22Rv1 (cell line): ENCODE measurements at regions not wholly inside any gene's neighbourhood (a gene's known extent, or its start where the extent isn't known, plus 50 kb on each side); places are given as distances from the start of the nearest gene placed in this dataset.
"Not testable (repeated sequence)": the region's sequence is repeated elsewhere in the genome, so short reads cannot be mapped to it uniquely, and the experiment has no call there.

Experiments
- H3K27ac ChIP-seq: fragments of 450-650 bp; 2 replicates; pipeline ENCODE4 v1.5.1; 2017
- CTCF ChIP-seq: fragments of 450-650 bp; IDR thresholded peaks from 2 replicates; pipeline ENCODE4 v1.5.1; 2017; ENCODE audit warnings: mild to moderate bottlenecking
- ZFX ChIP-seq: fragments of 450-650 bp; IDR thresholded peaks from 2 replicates; pipeline ENCODE4 v1.6.1; 2017; ENCODE audit warnings: antibody characterized with exemption, borderline replicate concordance

- TF ChIP-seq ZFX (no peak), CTCF (no peak)
- H3K27ac ChIP-seq = no peak overlapping the region
Observed at GRCh38 chr2:44051593-44052347, 56.0 kb upstream of the LRPPRC start.

- TF ChIP-seq CTCF = no peak
- no peak overlapping the region for H3K27ac ChIP-seq
Observed at GRCh38 chr2:44052584-44052983, 56.8 kb upstream of the LRPPRC start.

- no peak overlapping the region for H3K27ac ChIP-seq
- no peak for TF ChIP-seq ZFX
- no peak for TF ChIP-seq CTCF
Observed at GRCh38 chr2:44053052-44053451, 57.3 kb upstream of the LRPPRC start.

GRCh38 chr2:44053456-44053855 lies 57.7 kb upstream of the LRPPRC start:
- no peak for TF ChIP-seq CTCF
- TF ChIP-seq ZFX = no peak
- no peak overlapping the region for H3K27ac ChIP-seq

GRCh38 chr2:44055229-44055628 lies 59.4 kb upstream of the LRPPRC start:
- H3K27ac ChIP-seq = no peak overlapping the region
- no peak for TF ChIP-seq ZFX
- TF ChIP-seq CTCF = no peak

GRCh38 chr2:44055664-44056063 lies 59.9 kb upstream of the LRPPRC start:
- TF ChIP-seq CTCF = no peak
- TF ChIP-seq ZFX = no peak
- H3K27ac ChIP-seq = no peak overlapping the region

- no peak overlapping the region for H3K27ac ChIP-seq
- no peak for TF ChIP-seq ZFX
Observed at GRCh38 chr2:44056947-44057346, 61.2 kb upstream of the LRPPRC start.

- not testable (repeated sequence) for H3K27ac ChIP-seq
Observed at GRCh38 chr2:44060286-44060685, 64.5 kb upstream of the LRPPRC start.
